A673 (cell line): ENCODE measurements at regions not wholly inside any gene's neighbourhood (a gene's known extent, or its start where the extent isn't known, plus 50 kb on each side); places are given as distances from the start of the nearest gene placed in this dataset.

Experiments used
- BruUV-seq: library from RNA; stranded (reverse); fragments of 400-500 nt; replicated peaks from 2 replicates; lab custom pipeline; 2021; lab: Mats Ljungman, UMichigan
- CTCF ChIA-PET: fragments of 300-600 bp; sonication (Branson Sonifier 250); formaldehyde crosslinking; loops from one replicate; lab custom pipeline; 2022; ENCODE audit warnings: antibody characterized with exemption; lab: Charles Lee
- POLR2A ChIA-PET: fragments of 300-600 bp; sonication (Branson Sonifier 250); formaldehyde crosslinking; loops from one replicate; lab custom pipeline; 2022; ENCODE audit warnings: antibody characterized with exemption; ENCODE audit not compliant: low non-redundant PET; lab: Charles Lee
- DNase-seq: peaks from one replicate; pipeline ENCODE4 v3.0.0-alpha.2; 2015; ENCODE audit warnings: low spot score
- H3K27ac ChIP-seq: fragments of 200-600 bp; sonication (generic); 2 replicates; pipeline ENCODE4 v1.5.1; 2016; ENCODE audit warnings: mixed run types, low read depth, mild to moderate bottlenecking, mixed read lengths, antibody characterized with exemption, low read length; ENCODE audit not compliant: poor library complexity, severe bottlenecking
- H3K27me3 ChIP-seq: fragments of 200-600 bp; sonication (generic); replicated peaks from 2 replicates; pipeline ENCODE4 v1.6.1; 2017; ENCODE audit warnings: mixed run types, low read depth, mild to moderate bottlenecking, mixed read lengths, antibody characterized with exemption, low read length; ENCODE audit not compliant: insufficient read depth, poor library complexity
- H3K36me3 ChIP-seq: fragments of 200-600 bp; sonication (generic); 2 replicates; pipeline ENCODE4 v1.6.1; 2016; ENCODE audit warnings: mixed run types, mild to moderate bottlenecking, mixed read lengths, antibody characterized with exemption, low read length; ENCODE audit not compliant: insufficient read depth, poor library complexity, severe bottlenecking
- H3K4me1 ChIP-seq: fragments of 200-600 bp; sonication (generic); 2 replicates; pipeline ENCODE4 v1.6.1; 2017; ENCODE audit warnings: mixed run types, mild to moderate bottlenecking, mixed read lengths, antibody characterized with exemption, low read length; ENCODE audit not compliant: insufficient read depth, poor library complexity, severe bottlenecking
- H3K4me3 ChIP-seq: fragments of 200-600 bp; sonication (generic); 2 replicates; pipeline ENCODE4 v1.5.1; 2016; ENCODE audit warnings: low read depth, mixed run types, mild to moderate bottlenecking, mixed read lengths, low read length; ENCODE audit not compliant: poor library complexity, severe bottlenecking
- H3K9me3 ChIP-seq: fragments of 200-600 bp; sonication (generic); 2 replicates; pipeline ENCODE4 v1.6.1; 2016; ENCODE audit warnings: mixed run types, low read depth, mild to moderate bottlenecking, mixed read lengths, antibody characterized with exemption, low read length; ENCODE audit not compliant: poor library complexity, severe bottlenecking
- EZH2 ChIP-seq: fragments of 200-600 bp; sonication (generic); IDR thresholded peaks from 2 replicates; pipeline ENCODE4 v1.6.1; 2017; ENCODE audit warnings: borderline replicate concordance, low read depth, mild to moderate bottlenecking, mixed read lengths, antibody characterized with exemption, low read length; ENCODE audit not compliant: poor library complexity, severe bottlenecking
- intact Hi-C: fragments of 100-400 bp; cut with micrococcal nuclease; formaldehyde crosslinking; loops from one replicate; pipeline ENCODE4 v1.10.0; 2022; ENCODE audit not compliant: unreplicated experiment
- TF ChIP-seq, protein P1 (sequence below): fragments of 300-800, 200-600 bp; sonication (generic); conservative IDR thresholded peaks from 2 replicates; pipeline ENCODE4 v1.5.1; 2017; ENCODE audit warnings: low read depth, mild to moderate bottlenecking, antibody characterized with exemption, low read length, moderate library complexity, mixed read lengths

DNA sequence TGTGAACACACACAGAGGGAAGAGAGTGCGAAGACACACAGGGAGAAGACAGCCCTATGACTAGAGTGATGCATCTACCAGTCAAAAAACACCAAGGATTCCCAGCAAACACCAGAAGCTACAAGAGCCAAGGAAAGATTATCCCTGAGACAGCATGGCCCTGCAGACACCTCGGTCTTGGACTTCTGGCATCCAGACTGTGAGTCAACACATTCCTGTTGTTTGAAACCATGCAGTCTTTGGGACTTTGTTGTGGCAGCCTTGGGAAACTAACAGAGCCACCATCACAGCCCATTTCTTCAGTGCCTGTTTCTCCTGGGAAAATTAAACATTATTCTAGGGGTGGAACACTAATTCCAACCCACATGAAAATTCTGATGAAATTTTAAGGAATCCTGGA is 220.6 kb downstream of the GXYLT1 start:
- CTCF ChIA-PET: no interaction called here
- POLR2A ChIA-PET: no interaction called here
- no peak overlapping the region for H3K27ac ChIP-seq
- intact Hi-C loops: loop anchor here (10.0 kb wide), 2 partner anchors 239 to 399 kb away; no protein-coding TSS in a partner anchor
- H3K4me1 ChIP-seq: peaks cover 59% of the 10 kb centered on the region
- no peak overlapping the region for H3K4me3 ChIP-seq
- no peak for DNase-seq
- H3K36me3 ChIP-seq: no peaks in the 10 kb centered on the region
- H3K27me3 ChIP-seq: no peaks in the 10 kb centered on the region
- no peak for TF ChIP-seq EZH2
- TF ChIP-seq, protein P1, sequence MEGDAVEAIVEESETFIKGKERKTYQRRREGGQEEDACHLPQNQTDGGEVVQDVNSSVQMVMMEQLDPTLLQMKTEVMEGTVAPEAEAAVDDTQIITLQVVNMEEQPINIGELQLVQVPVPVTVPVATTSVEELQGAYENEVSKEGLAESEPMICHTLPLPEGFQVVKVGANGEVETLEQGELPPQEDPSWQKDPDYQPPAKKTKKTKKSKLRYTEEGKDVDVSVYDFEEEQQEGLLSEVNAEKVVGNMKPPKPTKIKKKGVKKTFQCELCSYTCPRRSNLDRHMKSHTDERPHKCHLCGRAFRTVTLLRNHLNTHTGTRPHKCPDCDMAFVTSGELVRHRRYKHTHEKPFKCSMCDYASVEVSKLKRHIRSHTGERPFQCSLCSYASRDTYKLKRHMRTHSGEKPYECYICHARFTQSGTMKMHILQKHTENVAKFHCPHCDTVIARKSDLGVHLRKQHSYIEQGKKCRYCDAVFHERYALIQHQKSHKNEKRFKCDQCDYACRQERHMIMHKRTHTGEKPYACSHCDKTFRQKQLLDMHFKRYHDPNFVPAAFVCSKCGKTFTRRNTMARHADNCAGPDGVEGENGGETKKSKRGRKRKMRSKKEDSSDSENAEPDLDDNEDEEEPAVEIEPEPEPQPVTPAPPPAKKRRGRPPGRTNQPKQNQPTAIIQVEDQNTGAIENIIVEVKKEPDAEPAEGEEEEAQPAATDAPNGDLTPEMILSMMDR: no peak
- no TSS peak for BruUV-seq
- H3K9me3 ChIP-seq: peaks cover 20% of the 10 kb centered on the region

DNA sequence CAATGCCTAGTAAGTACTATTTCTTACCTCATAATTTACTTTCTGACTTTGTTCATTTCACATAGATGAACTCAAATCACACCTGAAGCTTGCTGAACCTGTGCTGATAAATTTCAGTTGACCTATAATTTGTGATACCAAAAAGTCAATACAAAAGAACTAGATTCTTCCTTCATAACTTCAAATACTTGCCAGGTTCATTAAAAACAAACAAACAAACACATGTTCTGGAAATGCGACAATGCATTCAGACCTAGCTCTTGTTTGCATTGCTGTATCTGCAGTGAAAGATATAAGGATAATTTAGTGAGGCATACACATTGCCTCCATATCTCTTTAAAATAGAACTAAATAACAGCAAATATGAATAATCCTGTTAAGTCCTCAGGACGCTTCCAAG is 221.3 kb downstream of the GXYLT1 start:
- ChIA-PET CTCF (no interaction called here), POLR2A (no interaction called here)
- Histone ChIP-seq H3K36me3 (no peaks in the 10 kb centered on the region), H3K4me1 (peaks cover 67% of the 10 kb centered on the region), H3K27me3 (no peaks in the 10 kb centered on the region), H3K4me3 (no peak overlapping the region), H3K27ac (no peak overlapping the region), H3K9me3 (peaks cover 20% of the 10 kb centered on the region)
- BruUV-seq: no TSS peak
- TF ChIP-seq EZH2: no peak
- TF ChIP-seq, protein P1: no peak
- intact Hi-C loops: loop anchor here (10.0 kb wide), 2 partner anchors 239 to 399 kb away; no protein-coding TSS in a partner anchor
- no peak for DNase-seq

DNA sequence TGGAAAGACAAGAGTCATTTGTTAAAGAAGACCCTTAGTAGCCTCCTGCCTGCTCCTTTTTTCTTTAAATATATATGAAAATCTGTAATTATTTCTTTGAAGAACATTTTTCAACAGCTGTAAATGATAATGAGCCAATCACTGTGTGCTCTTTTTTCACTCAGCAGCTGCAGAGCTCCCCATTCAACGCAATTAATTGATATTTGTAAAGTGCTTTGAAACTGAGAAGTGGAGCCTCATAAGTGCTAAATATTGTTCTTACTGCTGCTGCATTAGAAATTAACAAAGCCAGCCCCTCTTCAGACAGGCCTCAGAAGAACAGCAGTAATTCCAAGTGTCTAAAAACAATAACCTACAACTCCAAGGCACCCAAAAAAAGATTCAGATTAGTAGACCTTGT is 224.3 kb downstream of the GXYLT1 start:
- POLR2A ChIA-PET: no interaction called here
- peak overlapping the region; percentile 72 for H3K27ac ChIP-seq
- intact Hi-C loops: loop anchor here (10.0 kb wide), 2 partner anchors 236 to 396 kb away; no protein-coding TSS in a partner anchor

More for the DNA sequence above, 224.3 kb downstream of the GXYLT1 start:
- TF ChIP-seq, protein P1: no peak
- no peak for TF ChIP-seq EZH2
- DNase-seq: no peak
- BruUV-seq: no TSS peak
- CTCF ChIA-PET: no interaction called here
- peaks cover 12% of the 10 kb centered on the region for H3K9me3 ChIP-seq
- peak overlapping the region; percentile 38 for H3K4me3 ChIP-seq
- H3K4me1 ChIP-seq: peaks cover 74% of the 10 kb centered on the region
- no peaks in the 10 kb centered on the region for H3K36me3 ChIP-seq
- no peaks in the 10 kb centered on the region for H3K27me3 ChIP-seq
